B cell (primary cell): ENCODE measurements at regions not wholly inside any gene's neighbourhood (a gene's known extent, or its start where the extent isn't known, plus 50 kb on each side); places are given as distances from the start of the nearest gene placed in this dataset.

ENCODE experiments used
- ATAC-seq: fragments of 200-7000 bp; cut with Tn5 transposase; one replicate; pipeline ENCODE4 v1.10.0; 2021; ENCODE audit warnings: low read depth, mild to moderate bottlenecking, moderate number of reproducible peaks, moderate library complexity
- CTCF ChIA-PET: fragments of 350-600 bp; sonication (Branson Sonifier 250); formaldehyde crosslinking; loops from one replicate; lab custom pipeline; 2021; ENCODE audit warnings: antibody characterized with exemption, inconsistent platforms; lab: Charles Lee
- POLR2A ChIA-PET: fragments of 350-600 bp; sonication (Branson Sonifier 250); formaldehyde crosslinking; loops from one replicate; lab custom pipeline; 2021; ENCODE audit warnings: antibody characterized with exemption; lab: Charles Lee
- DNase-seq: peaks from one replicate; pipeline ENCODE4 v3.0.0; 2013
- H2AFZ ChIP-seq: 2 replicates; pipeline ENCODE4 v1.6.1; 2012; ENCODE audit warnings: mild to moderate bottlenecking, low read depth, low read length; ENCODE audit not compliant: insufficient read depth, poor library complexity, severe bottlenecking
- H3K27ac ChIP-seq, 2 donors: 1 replicate in 1 of 2; 2 replicates in 1 of 2; pipeline ENCODE4 v1.5.1; 2012 to 2013; ENCODE audit warnings: low read length in 2 of 2, mild to moderate bottlenecking in 2 of 2, moderate library complexity in 1 of 2
- H3K27me3 ChIP-seq, 4 experiments: fragments of 200-600 bp in 1 of 4; sonication (generic) in 1 of 4; replicated peaks in 1 of 4; 1 replicate in 2 of 4; 2 replicates in 2 of 4; pipeline versions ENCODE4 v1.6.1 to v1.7.0; 2013 to 2016; ENCODE audit warnings: low read length in 3 of 4, mild to moderate bottlenecking in 2 of 4, mixed read lengths in 1 of 4, moderate library complexity in 1 of 4; ENCODE audit not compliant: insufficient read depth in 4 of 4, control insufficient read depth in 3 of 4; ENCODE audit errors: control extremely low read depth in 1 of 4
- H3K36me3 ChIP-seq, 2 experiments: replicated peaks in 1 of 2; 1 replicate in 1 of 2; 2 replicates in 1 of 2; pipeline versions ENCODE4 v1.6.1 to v1.7.1; 2013; ENCODE audit warnings: low read length in 1 of 2; ENCODE audit not compliant: insufficient read depth in 2 of 2, control insufficient read depth in 1 of 2; ENCODE audit errors: control extremely low read depth in 1 of 2, extremely low read depth in 1 of 2
- H3K4me1 ChIP-seq, 2 donors: fragments of 200-600 bp in 1 of 2; sonication (generic) in 1 of 2; 1 replicate in 1 of 2; 2 replicates in 1 of 2; pipeline versions ENCODE4 v1.5.1 to v1.6.1; 2013 to 2017; ENCODE audit warnings: low read length in 2 of 2; ENCODE audit not compliant: control insufficient read depth in 2 of 2, insufficient read depth in 2 of 2
- H3K4me2 ChIP-seq: replicated peaks from 2 replicates; pipeline ENCODE3; 2012; ENCODE audit warnings: mild to moderate bottlenecking, low read depth, low read length; ENCODE audit not compliant: poor library complexity, severe bottlenecking
- H3K4me3 ChIP-seq, 5 experiments: fragments of 200-600 bp in 1 of 5; sonication (generic) in 1 of 5; 1 replicate in 3 of 5; 2 replicates in 2 of 5; pipeline versions ENCODE4 v1.5.1 to v1.7.0; 2011 to 2016; ENCODE audit warnings: low read length in 4 of 5, mild to moderate bottlenecking in 4 of 5, low read depth in 2 of 5, control low read depth in 1 of 5, moderate library complexity in 1 of 5; ENCODE audit not compliant: insufficient read depth in 1 of 5; ENCODE audit errors: control extremely low read depth in 1 of 5, extremely low read depth in 1 of 5
- H3K79me2 ChIP-seq: fragments of 200-600 bp; sonication (generic); one replicate; pipeline ENCODE4 v1.6.0; 2016; ENCODE audit warnings: low read length; ENCODE audit not compliant: control insufficient read depth, insufficient read depth
- H3K9ac ChIP-seq: fragments of 200-600 bp; sonication (generic); 2 replicates; pipeline ENCODE4 v1.6.1; 2017; ENCODE audit warnings: mild to moderate bottlenecking, low read length, moderate library complexity
- H3K9me3 ChIP-seq, 3 donors: one replicate each; pipeline versions ENCODE4 v1.6.1 to v1.7.1; 2013; ENCODE audit warnings: low read length in 2 of 3; ENCODE audit not compliant: control insufficient read depth in 2 of 3, insufficient read depth in 1 of 3; ENCODE audit errors: control extremely low read depth in 1 of 3
- H4K20me1 ChIP-seq: 2 replicates; pipeline ENCODE4 v1.6.0; 2012; ENCODE audit warnings: mild to moderate bottlenecking, low read length; ENCODE audit not compliant: insufficient read depth, control insufficient read depth, poor library complexity, severe bottlenecking
- H3K27ac Mint-ChIP-seq: one replicate; pipeline ENCODE4 v1.8.0; 2021; ENCODE audit warnings: mixed read lengths
- H3K27me3 Mint-ChIP-seq: one replicate; pipeline ENCODE4 v1.8.0; 2021; ENCODE audit warnings: mixed read lengths
- H3K4me1 Mint-ChIP-seq: one replicate; pipeline ENCODE4 v1.8.0; 2021; ENCODE audit warnings: mixed read lengths
- H3K4me3 Mint-ChIP-seq: one replicate; pipeline ENCODE4 v1.8.0; 2021; ENCODE audit warnings: mixed read lengths
- H3K9me3 Mint-ChIP-seq: one replicate; pipeline ENCODE4 v1.8.0; 2022; ENCODE audit warnings: mixed read lengths; ENCODE audit not compliant: insufficient read depth
- CTCF ChIP-seq: fragments of 200-600 bp; IDR thresholded peaks from one replicate; pipeline ENCODE4 v1.8.0; 2022; ENCODE audit warnings: antibody characterized with exemption, mild to moderate bottlenecking
- EZH2 ChIP-seq: IDR thresholded peaks from 2 replicates; pipeline ENCODE4 v1.6.1; 2012; ENCODE audit warnings: borderline replicate concordance, low read depth, mild to moderate bottlenecking, moderate library complexity, low read length; ENCODE audit not compliant: insufficient read depth, poor library complexity, severe bottlenecking
- whole genome bisulfite sequencing: methylation state at CpG from one replicate; pipeline ENCODE4 v1.1.5; 2013; ENCODE audit warnings: missing lambda C conversion rate; ENCODE audit not compliant: insufficient coverage; 5-methylcytosine and 5-hydroxymethylcytosine counted together
- intact Hi-C: fragments of 100-400 bp; cut with micrococcal nuclease; formaldehyde crosslinking; loops from one replicate; pipeline ENCODE4 v1.10.0; 2022

DNA sequence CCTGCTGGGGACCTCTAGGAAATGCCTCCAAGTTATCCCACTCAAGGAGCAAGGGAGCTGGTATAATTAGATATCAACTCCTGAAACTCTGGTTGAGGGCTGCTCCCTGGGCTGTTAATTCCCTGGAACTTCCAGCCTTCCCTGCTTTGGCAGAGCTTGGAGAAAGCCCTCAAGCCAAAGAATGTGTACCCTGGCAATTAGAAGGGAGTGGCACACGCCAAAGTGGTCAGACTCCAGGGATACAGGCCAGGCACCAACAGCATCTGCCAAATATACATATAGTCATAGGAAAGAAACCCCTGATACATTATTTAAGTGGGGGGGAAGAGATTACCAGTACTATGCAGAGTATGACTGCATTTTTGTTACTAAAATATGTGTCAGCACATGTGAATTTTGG lies 616.8 kb downstream of the BCOR start:
- H3K4me2 ChIP-seq = no peak overlapping the region
- peaks cover 6% of the 10 kb centered on the region for H3K4me1 Mint-ChIP-seq
- POLR2A ChIA-PET = no interaction called here
- peaks cover 0 to 2% (median 0%) of the 10 kb centered on the region in 4 experiments for H3K27me3 ChIP-seq
- no peaks in the 10 kb centered on the region for H3K9me3 Mint-ChIP-seq
- H3K4me1 ChIP-seq = peaks cover 8 to 11% of the 10 kb centered on the region in 2 donors
- H3K79me2 ChIP-seq = no peaks in the 10 kb centered on the region
- no peak overlapping the region for H3K4me3 Mint-ChIP-seq
- ATAC-seq (no peak), DNase-seq (no peak)
- no peaks in the 10 kb centered on the region for H4K20me1 ChIP-seq
- H3K9ac ChIP-seq = no peak overlapping the region
- peaks cover 0 to 5% (median 0%) of the 10 kb centered on the region in 3 donors for H3K9me3 ChIP-seq
- intact Hi-C loops = no loop called here
- no peak overlapping the region for H2AFZ ChIP-seq
- no peak overlapping the region for H3K27ac Mint-ChIP-seq
- no peak overlapping the region for H3K4me3 ChIP-seq
- no CpG with 5 or more reads among the region's 1 CpG for WGBS
- CTCF ChIA-PET = no interaction called here
- no peaks in the 10 kb centered on the region for H3K27me3 Mint-ChIP-seq
- H3K27ac ChIP-seq = no peak overlapping the region
- H3K36me3 ChIP-seq = no peaks in the 10 kb centered on the region
- TF ChIP-seq EZH2 (no peak), CTCF (no peak)

DNA sequence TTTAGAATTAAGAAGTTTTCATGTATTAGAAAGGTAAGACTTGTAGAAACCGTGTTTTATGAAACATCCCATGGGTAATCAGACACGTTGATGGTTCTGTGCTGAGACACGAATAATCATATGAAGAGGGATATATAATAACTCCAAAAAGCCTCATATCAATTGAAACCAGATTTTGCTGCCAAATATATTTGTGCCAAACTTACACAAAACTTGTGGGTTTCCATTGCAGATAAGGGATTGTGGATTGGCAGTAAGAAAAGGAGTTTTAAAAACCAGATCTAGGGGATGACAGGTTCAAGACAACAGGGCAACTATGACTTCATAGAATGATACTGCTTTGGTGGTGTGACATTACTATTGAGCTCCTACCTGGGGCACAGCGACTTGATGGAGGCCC lies 616.1 kb downstream of the BCOR start:
- CTCF ChIA-PET = no interaction called here
- Histone ChIP-seq H3K9me3 (peaks cover 0 to 5% (median 0%) of the 10 kb centered on the region in 3 donors), H3K9ac (no peak overlapping the region), H3K79me2 (no peaks in the 10 kb centered on the region), H3K4me3 (no peak overlapping the region), H2AFZ (no peak overlapping the region), H3K27ac (no peak overlapping the region), H3K4me2 (no peak overlapping the region), H3K36me3 (no peaks in the 10 kb centered on the region), H3K27me3 (peaks cover 0 to 2% (median 0%) of the 10 kb centered on the region in 4 experiments), H3K4me1 (peaks cover 8 to 11% of the 10 kb centered on the region in 2 donors), H4K20me1 (no peaks in the 10 kb centered on the region)
- intact Hi-C loops = no loop called here
- WGBS = no CpG with 5 or more reads among the region's 4 CpGs
- H3K27ac Mint-ChIP-seq = no peak overlapping the region
- peaks cover 6% of the 10 kb centered on the region for H3K4me1 Mint-ChIP-seq
- no peaks in the 10 kb centered on the region for H3K27me3 Mint-ChIP-seq
- TF ChIP-seq EZH2 (no peak), CTCF (no peak)
- DNase-seq = no peak
- no peak for ATAC-seq
- H3K9me3 Mint-ChIP-seq = no peaks in the 10 kb centered on the region
- POLR2A ChIA-PET = no interaction called here
- no peak overlapping the region for H3K4me3 Mint-ChIP-seq
